ENCODE measurements at regions not wholly inside any gene's neighbourhood (a gene's known extent, or its start where the extent isn't known, plus 50 kb on each side); places are given as distances from the start of the nearest gene placed in this dataset.
A peak's percentile ranks its signal among the peaks of the same experiment; 100 is the strongest.

GRCh38 chr15:67892559-67893377, 52.9 kb upstream of the RNU6-1 start:
- intact Hi-C loops (cut with micrococcal nuclease), result no loop called here
- DNase-seq (no peak), ATAC-seq (no peak)

GRCh38 chr15:67895237-67895636, 55.4 kb upstream of the RNU6-1 start:
- DNase-seq (no peak), ATAC-seq (no peak)
- intact Hi-C loops (cut with micrococcal nuclease), result no loop called here

- peak; percentile 47 for ATAC-seq
- intact Hi-C loops (cut with micrococcal nuclease), result no loop called here
Observed at GRCh38 chr15:67897646-67898339, 57.9 kb upstream of the RNU6-1 start.

DNA sequence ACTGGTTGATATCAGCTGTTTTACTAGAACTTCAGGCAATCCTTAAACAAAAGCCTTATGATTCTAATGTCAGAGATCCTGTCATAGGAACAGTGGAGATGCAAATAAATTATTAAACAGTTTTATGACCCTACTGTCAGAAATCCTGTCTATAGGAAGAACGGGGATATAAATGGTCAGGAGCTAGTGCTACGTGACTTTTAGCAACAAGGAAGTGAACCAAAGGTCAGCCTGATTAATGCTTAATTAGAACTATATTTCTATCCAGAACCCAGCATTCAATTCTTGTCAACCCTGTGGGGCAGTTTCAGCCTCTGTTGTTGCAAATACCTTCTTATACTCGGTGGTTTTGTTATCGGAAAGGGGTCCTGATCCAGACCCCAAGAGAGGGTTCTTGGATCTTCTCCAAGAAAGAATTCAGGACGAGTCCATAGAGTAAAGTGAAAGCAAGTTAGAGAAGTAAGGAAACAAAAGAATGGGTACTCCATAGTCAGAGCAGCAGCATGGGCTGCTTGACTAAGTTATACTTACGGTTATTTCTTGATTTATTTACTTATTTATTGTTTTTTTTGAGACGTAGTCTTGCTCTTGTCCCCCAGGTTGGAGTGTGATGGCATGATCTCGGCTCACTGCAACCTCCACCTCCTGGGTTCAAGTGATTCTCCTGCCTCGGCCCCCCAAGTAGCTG, 59.9 kb upstream of the RNU6-1 start:
- intact Hi-C loops (cut with micrococcal nuclease), result no loop called here
- DNase-seq (no peak), ATAC-seq (no peak)

More at GRCh38 chr15:67897646-67898339, 57.9 kb upstream of the RNU6-1 start:
- DNase-seq, result no peak

GRCh38 chr15:67900621-67901147, 60.8 kb upstream of the RNU6-1 start:
- intact Hi-C loops (cut with micrococcal nuclease), result no loop called here
- no peak for ATAC-seq
- DNase-seq, result no peak

DNA sequence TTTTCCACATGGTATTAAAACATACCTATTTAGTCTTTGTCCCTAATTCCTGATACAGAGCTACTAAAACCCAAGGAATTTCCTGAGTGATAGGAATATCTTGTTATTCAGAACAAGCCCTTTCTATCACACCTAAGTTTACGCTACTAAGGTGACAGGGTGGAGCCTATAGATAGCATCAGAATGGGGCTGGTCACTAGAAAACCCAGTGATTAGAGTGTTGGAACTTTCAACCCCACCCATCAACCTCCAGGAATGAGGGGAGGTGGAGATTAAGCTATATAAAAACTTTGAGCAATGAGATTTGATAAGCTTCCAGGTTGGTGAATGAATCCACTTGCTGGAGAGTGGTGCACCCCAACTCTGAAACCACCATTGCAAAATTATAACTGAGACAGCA, 62.1 kb upstream of the RNU6-1 start:
- intact Hi-C loops (cut with micrococcal nuclease), result no loop called here
- DNase-seq (no peak), ATAC-seq (no peak)

DNA sequence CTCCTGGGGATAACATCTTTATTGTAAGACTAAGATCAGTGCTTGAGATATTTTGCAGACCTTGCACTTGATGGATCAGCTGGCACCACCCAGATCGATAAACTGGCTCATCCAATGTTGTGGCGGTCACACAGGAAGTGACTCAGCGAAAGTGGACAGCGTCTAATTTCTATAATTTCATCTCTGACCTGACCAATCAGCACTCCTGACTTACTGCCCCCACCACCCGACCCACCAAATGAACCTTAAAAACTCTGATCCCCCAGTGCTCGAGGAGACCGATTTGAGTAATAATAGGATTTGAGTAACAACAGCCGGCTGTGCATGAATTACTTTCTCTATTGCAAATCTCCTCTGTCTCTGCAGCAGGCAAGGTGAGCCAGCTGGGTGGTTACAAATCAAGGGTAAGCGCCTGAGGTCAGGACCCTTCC, 62.7 kb upstream of the RNU6-1 start:
- intact Hi-C loops (cut with micrococcal nuclease), result no loop called here
- no peak for ATAC-seq
- DNase-seq, result no peak

GRCh38 chr15:67903708-67904107, 63.9 kb upstream of the RNU6-1 start:
- DNase-seq (no peak), ATAC-seq (no peak)
- intact Hi-C loops (cut with micrococcal nuclease), result no loop called here

GRCh38 chr15:67905628-67906027, 65.8 kb upstream of the RNU6-1 start:
- ATAC-seq (no peak), DNase-seq (no peak)
- intact Hi-C loops (cut with micrococcal nuclease), result no loop called here

GRCh38 chr15:67906382-67906781, 66.5 kb upstream of the RNU6-1 start:
- intact Hi-C loops (cut with micrococcal nuclease), result no loop called here
- DNase-seq, result no peak

GRCh38 chr15:67907184-67907723, 67.4 kb upstream of the RNU6-1 start:
- intact Hi-C loops (cut with micrococcal nuclease), result no loop called here
- DNase-seq (no peak), ATAC-seq (peak; percentile 93)

More at GRCh38 chr15:67906382-67906781, 66.5 kb upstream of the RNU6-1 start:
- peak; percentile 67 for ATAC-seq

DNA sequence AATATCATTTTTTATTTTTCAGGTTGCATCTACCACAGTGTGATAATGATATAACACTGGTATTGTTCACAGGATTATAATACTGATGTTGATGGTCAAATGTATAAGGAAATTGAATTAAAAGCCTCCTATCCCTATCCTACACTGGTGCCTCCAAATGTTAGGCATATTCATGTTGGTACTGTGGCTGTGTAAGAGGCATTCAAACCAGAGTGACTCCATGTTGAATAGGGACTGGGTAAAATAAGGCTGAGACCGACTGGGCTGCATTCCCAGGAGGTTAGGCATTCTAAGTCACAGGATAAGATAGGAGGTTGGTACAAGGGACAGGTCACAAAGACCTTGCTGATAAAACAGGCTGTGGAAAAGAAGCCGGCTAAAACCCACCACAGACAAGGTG, 68.9 kb upstream of the RNU6-1 start:
- intact Hi-C loops (cut with micrococcal nuclease), result no loop called here
- ATAC-seq, result peak; percentile 12
- DNase-seq, result no peak

GRCh38 chr15:67911727-67912126, 71.9 kb upstream of the RNU6-1 start:
- intact Hi-C loops (cut with micrococcal nuclease), result no loop called here
- DNase-seq (no peak), ATAC-seq (no peak)

DNA sequence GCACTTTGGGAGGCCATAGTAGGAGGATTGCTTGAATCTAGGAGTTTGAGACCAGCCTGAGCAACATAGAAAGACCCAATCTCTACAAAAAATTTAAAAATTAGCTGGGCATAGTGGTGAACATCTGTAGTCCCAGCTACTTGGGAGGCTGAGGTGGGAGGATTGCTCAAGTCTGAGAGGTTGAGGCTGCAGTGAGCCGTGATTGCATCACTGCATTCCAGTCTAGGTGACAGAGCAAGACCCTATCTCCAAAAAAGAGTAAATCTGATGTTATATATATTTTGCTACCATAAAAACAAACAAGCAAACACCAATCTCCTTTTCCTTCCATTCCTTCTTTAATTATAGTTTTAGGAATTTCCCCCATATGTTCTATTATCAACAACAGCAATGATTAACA, 74.2 kb upstream of the RNU6-1 start:
- DNase-seq (no peak), ATAC-seq (no peak)
- intact Hi-C loops (cut with micrococcal nuclease), result no loop called here

DNA sequence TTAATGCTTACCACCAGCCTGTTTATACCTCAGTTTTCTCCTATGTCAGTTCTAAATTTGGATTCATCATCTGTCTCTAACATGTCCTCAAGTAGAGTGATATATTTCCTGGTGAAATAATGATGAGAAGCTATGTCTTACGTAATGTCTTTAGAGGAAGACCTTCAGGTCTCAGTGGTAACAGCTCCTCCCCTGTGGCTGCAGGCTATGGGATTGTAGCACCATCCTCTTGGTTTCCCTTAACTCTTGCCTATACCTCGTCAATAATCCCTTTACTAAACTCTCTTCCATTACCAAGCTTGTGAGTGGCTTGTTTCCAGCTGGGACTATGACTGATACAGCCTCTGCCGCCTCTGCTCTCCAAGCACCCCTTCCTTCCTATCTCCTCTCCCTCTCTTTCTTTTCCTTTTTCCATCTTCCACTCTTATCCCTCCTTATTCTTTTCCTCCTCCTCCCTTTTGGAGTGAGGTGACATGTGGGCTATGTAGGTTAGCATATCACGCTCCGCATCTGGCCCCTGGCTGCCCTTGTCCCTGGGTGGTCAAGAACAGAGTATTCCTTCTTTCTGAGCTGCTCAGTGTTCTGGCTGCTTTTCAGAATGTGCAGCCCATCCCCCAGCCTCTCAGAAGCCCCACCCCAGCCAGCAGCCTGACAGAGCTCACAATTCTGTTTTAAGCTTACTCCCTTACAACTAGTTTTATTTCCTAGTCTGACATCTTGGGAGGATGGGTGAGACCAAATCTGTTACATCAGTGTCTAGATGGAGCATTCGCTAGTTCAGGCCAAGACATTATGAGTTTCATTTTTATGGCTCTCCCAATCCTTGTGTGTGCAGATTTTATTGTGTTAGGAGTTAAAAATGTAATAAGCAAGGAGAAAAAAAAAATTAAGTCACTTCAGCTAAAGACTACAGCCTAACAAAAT, 75.0 kb upstream of the RNU6-1 start:
- peak; percentile 83 for ATAC-seq
- DNase-seq, result peak; percentile 72
- intact Hi-C loops (cut with micrococcal nuclease), result no loop called here

GRCh38 chr15:67915461-67916374, 75.9 kb upstream of the RNU6-1 start:
- intact Hi-C loops (cut with micrococcal nuclease), result no loop called here
- DNase-seq, result peak; percentile 66
- peak; percentile 70 for ATAC-seq

DNA sequence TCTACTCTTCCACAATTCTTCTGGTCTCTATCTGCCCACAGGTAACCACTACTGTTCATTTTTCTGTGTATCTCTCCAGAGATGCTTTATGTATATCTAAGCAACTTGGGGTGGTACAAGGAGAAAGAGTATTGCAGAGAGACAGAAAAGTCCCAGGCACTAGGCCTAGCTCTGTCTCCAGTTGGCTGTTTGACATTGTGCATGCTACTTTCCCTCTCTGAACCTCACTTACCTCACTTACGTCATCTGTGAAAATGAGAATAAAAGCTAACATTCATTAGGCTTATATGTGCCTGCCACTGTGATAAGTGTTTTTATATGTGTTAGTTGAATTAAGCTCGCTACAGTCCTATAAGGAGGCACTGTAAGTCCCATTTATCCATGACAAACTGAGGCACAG, 76.7 kb upstream of the RNU6-1 start:
- ATAC-seq (no peak), DNase-seq (no peak)
- intact Hi-C loops (cut with micrococcal nuclease), result no loop called here

GRCh38 chr15:67917037-67917436, 77.2 kb upstream of the RNU6-1 start:
- ATAC-seq (peak; percentile 75), DNase-seq (peak; percentile 55)
- intact Hi-C loops (cut with micrococcal nuclease), result no loop called here
